Upper lobe of right lung (tissue), 1 donor: ENCODE measurements at regions not wholly inside any gene's neighbourhood (a gene's known extent, or its start where the extent isn't known, plus 50 kb on each side); places are given as distances from the start of the nearest gene placed in this dataset.

Experiments
- ATAC-seq: fragments of 200-7000 bp; cut with Tn5 transposase; one replicate; pipeline ENCODE4 v1.9.1; 2020; ENCODE audit warnings: mild to moderate bottlenecking, moderate library complexity
- DNase-seq: peaks from one replicate; pipeline ENCODE4 v3.0.0-alpha.2; 2020
- H3K27ac ChIP-seq: fragments of 200-600 bp; one replicate; pipeline ENCODE4 v1.8.0; 2022
- H3K27me3 ChIP-seq: fragments of 200-600 bp; one replicate; pipeline ENCODE4 v1.8.0; 2022; ENCODE audit warnings: mild to moderate bottlenecking
- H3K36me3 ChIP-seq: fragments of 200-600 bp; one replicate; pipeline ENCODE4 v1.8.0; 2022
- H3K4me1 ChIP-seq: fragments of 200-600 bp; one replicate; pipeline ENCODE4 v1.8.0; 2022
- H3K4me3 ChIP-seq: fragments of 200-600 bp; one replicate; pipeline ENCODE4 v1.8.0; 2022; ENCODE audit warnings: mild to moderate bottlenecking
- H3K9me3 ChIP-seq: fragments of 200-600 bp; one replicate; pipeline ENCODE4 v1.8.0; 2022
- CTCF ChIP-seq: fragments of 200-600 bp; IDR thresholded peaks from one replicate; pipeline ENCODE4 v1.8.0; 2022; ENCODE audit warnings: antibody characterized with exemption
- intact Hi-C: fragments of 100-400 bp; cut with DNase I; formaldehyde crosslinking; loops from one replicate; pipeline ENCODE4 v1.11.0; 2022
- donor health status: DM: no; HTN: yes; CAD: no; lungs with severe emphysema.

DNA sequence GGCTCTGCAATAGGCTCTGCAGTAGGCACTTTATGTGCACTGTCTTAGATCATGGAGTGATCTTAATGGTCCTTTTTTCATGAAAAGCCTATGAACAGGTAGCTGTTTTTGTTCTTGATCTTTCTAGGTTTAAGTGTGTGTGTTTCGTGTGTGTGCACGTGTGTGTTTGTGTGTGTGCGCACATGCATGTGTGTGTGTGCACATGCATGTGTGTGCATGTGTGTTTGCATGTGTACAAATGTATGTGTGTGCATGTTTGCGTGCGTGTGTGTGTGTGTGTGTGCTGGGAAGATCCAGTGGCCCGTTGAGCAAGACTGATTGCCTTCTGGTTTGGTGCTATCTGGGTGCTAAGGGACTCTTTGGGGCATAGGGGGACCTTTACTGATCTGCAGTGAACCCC, 334.8 kb downstream of the GLRX3 start:
- no peak for TF ChIP-seq CTCF
- H3K4me1 ChIP-seq: no peaks in the 10 kb centered on the region
- DNase-seq: no peak
- no peak overlapping the region for H3K27ac ChIP-seq
- intact Hi-C loops: no loop called here
- no peaks in the 10 kb centered on the region for H3K36me3 ChIP-seq
- ATAC-seq: no peak
- H3K4me3 ChIP-seq: no peak overlapping the region
- no peaks in the 10 kb centered on the region for H3K27me3 ChIP-seq
- peaks cover 8% of the 10 kb centered on the region for H3K9me3 ChIP-seq

DNA sequence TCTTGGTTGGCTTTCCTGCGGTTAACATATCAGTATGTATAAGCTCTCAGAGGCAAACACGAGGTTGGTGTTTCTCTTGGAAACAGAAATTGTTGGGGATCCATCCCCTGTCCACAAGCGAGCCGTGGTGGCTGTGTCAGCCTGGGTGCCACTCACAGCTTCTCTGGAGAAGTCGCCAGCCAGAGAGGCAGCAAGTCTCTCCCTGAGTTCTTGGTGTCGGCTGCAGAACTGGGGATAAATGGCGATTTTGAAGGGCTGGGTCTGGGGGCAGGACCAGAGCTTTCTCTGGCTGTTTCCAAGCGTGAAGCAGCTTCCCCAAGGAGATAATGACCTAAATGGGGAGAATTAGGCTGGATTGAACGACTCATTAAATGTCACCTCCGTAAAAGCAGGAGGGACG, 335.3 kb downstream of the GLRX3 start:
- DNase-seq (peak; percentile 17), ATAC-seq (no peak)
- no peak for TF ChIP-seq CTCF
- peaks cover 8% of the 10 kb centered on the region for H3K9me3 ChIP-seq
- H3K36me3 ChIP-seq: no peaks in the 10 kb centered on the region
- H3K4me3 ChIP-seq: no peak overlapping the region
- intact Hi-C loops: no loop called here
- no peak overlapping the region for H3K27ac ChIP-seq
- H3K27me3 ChIP-seq: no peaks in the 10 kb centered on the region
- no peaks in the 10 kb centered on the region for H3K4me1 ChIP-seq

GRCh38 chr10:130472236-130472635, 336.0 kb downstream of the GLRX3 start:
- H3K4me3 ChIP-seq: no peak overlapping the region
- intact Hi-C loops: no loop called here
- DNase-seq: no peak
- H3K27ac ChIP-seq: no peak overlapping the region
- H3K4me1 ChIP-seq: no peaks in the 10 kb centered on the region
- no peak for ATAC-seq
- TF ChIP-seq CTCF: no peak
- H3K27me3 ChIP-seq: no peaks in the 10 kb centered on the region
- H3K36me3 ChIP-seq: no peaks in the 10 kb centered on the region
- H3K9me3 ChIP-seq: peaks cover 8% of the 10 kb centered on the region

DNA sequence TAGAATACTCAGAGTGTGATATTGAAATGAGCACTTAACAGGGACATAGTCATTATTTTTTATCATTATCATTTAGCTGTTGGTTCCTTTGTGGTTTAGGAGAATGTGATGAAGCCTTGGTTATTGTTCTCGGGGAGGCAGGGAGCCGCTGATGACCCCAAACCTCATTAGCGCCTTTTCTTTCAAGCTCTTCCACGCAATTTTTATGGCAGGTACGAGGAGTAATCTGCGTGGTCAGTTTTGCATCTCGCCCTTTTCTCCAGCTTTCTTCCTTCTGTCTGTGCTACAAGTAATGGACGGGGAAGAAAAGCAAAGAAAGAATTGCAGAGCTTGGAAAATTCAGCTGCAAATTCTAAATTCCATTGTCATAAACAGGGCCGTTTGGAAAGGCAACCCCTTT, 338.4 kb downstream of the GLRX3 start:
- TF ChIP-seq CTCF: no peak
- H3K4me3 ChIP-seq: no peak overlapping the region
- ATAC-seq (no peak), DNase-seq (no peak)
- no peaks in the 10 kb centered on the region for H3K4me1 ChIP-seq
- no peaks in the 10 kb centered on the region for H3K36me3 ChIP-seq
- H3K9me3 ChIP-seq: no peaks in the 10 kb centered on the region
- no peak overlapping the region for H3K27ac ChIP-seq
- intact Hi-C loops: no loop called here
- no peaks in the 10 kb centered on the region for H3K27me3 ChIP-seq

- intact Hi-C loops: no loop called here
- H3K4me3 ChIP-seq: no peak overlapping the region
- no peaks in the 10 kb centered on the region for H3K36me3 ChIP-seq
- no peaks in the 10 kb centered on the region for H3K9me3 ChIP-seq
- no peaks in the 10 kb centered on the region for H3K27me3 ChIP-seq
- no peaks in the 10 kb centered on the region for H3K4me1 ChIP-seq
- no peak for DNase-seq
- TF ChIP-seq CTCF: no peak
- no peak for ATAC-seq
- no peak overlapping the region for H3K27ac ChIP-seq
These were observed 341.2 kb downstream of the GLRX3 start for GRCh38 chr10:130477360-130477759.

DNA sequence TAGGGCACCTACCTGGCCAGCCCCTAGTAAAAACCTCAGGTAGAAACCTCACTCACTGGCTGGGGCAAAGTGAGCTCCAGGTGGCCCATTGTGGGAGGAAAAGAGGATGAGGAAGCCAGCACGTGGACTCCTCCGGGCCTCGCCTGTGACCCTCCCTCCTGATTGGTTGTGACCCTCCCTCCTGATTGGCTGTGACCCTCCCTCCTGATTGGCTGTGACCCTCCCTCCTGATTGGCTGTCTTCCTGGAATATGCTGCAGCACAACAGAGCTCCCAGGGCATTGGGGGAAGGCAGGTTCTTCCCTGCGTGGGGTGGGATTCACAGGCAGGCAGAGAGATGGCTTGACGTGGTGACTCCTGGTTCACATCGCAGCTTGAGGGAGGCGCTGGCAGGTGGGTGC, 343.0 kb downstream of the GLRX3 start:
- intact Hi-C loops: no loop called here
- H3K4me3 ChIP-seq: no peak overlapping the region
- ATAC-seq: no peak
- no peak for DNase-seq
- no peaks in the 10 kb centered on the region for H3K9me3 ChIP-seq
- no peak for TF ChIP-seq CTCF
- no peak overlapping the region for H3K27ac ChIP-seq
- H3K36me3 ChIP-seq: no peaks in the 10 kb centered on the region
- no peaks in the 10 kb centered on the region for H3K27me3 ChIP-seq
- no peaks in the 10 kb centered on the region for H3K4me1 ChIP-seq
